ENCODE measurements at regions not wholly inside any gene's neighbourhood (a gene's known extent, or its start where the extent isn't known, plus 50 kb on each side); places are given as distances from the start of the nearest gene placed in this dataset.

GRCh38 chr3:152742368-152743347 is 92.3 kb upstream of the P2RY1 start:
- TF ChIP-seq POLR2A (IDR thresholded peaks at IDR 0.05; ENCODE audit: extremely low read depth, insufficient read length) (no peak), MAX (IDR thresholded peaks at IDR 0.05; ENCODE audit: low read depth, low read length) (no peak), CTCF (IDR thresholded peaks at IDR 0.05; ENCODE audit: low read depth, low read length) (no peak)
- H3K4me3 ChIP-seq (ENCODE audit: low read depth, low read length), result no peak overlapping the region
- no peak for DNase-seq (ENCODE audit: low read depth)

- H3K4me3 ChIP-seq (ENCODE audit: low read depth, low read length), result no peak overlapping the region
- DNase-seq (ENCODE audit: low read depth), result no peak
- no peak for TF ChIP-seq POLR2A (IDR thresholded peaks at IDR 0.05; ENCODE audit: extremely low read depth, insufficient read length)
- no peak for TF ChIP-seq MYC (IDR thresholded peaks at IDR 0.05; ENCODE audit: low read depth, low read length)
- no peak for TF ChIP-seq CTCF (IDR thresholded peaks at IDR 0.05; ENCODE audit: low read depth, low read length)
- no peak for TF ChIP-seq MAX (IDR thresholded peaks at IDR 0.05; ENCODE audit: low read depth, low read length)
These were observed 89.3 kb upstream of the P2RY1 start for GRCh38 chr3:152745646-152746045.

GRCh38 chr3:152754303-152754702 is 80.6 kb upstream of the P2RY1 start:
- no peak overlapping the region for H3K4me3 ChIP-seq (ENCODE audit: low read depth, low read length)
- no peak for TF ChIP-seq CTCF (IDR thresholded peaks at IDR 0.05; ENCODE audit: low read depth, low read length)
- TF ChIP-seq POLR2A (IDR thresholded peaks at IDR 0.05; ENCODE audit: extremely low read depth, insufficient read length), result no peak
- TF ChIP-seq MAX (IDR thresholded peaks at IDR 0.05; ENCODE audit: low read depth, low read length), result no peak
- no peak for TF ChIP-seq MYC (IDR thresholded peaks at IDR 0.05; ENCODE audit: low read depth, low read length)
- DNase-seq (ENCODE audit: low read depth), result no peak

- DNase-seq (ENCODE audit: low read depth), result no peak
- TF ChIP-seq MAX (IDR thresholded peaks at IDR 0.05; ENCODE audit: low read depth, low read length) (no peak), CTCF (IDR thresholded peaks at IDR 0.05; ENCODE audit: low read depth, low read length) (no peak), POLR2A (IDR thresholded peaks at IDR 0.05; ENCODE audit: extremely low read depth, insufficient read length) (no peak)
- no peak overlapping the region for H3K4me3 ChIP-seq (ENCODE audit: low read depth, low read length)
These were observed 78.1 kb upstream of the P2RY1 start for GRCh38 chr3:152756807-152757206.

- no peak for DNase-seq (ENCODE audit: low read depth)
- TF ChIP-seq MYC (IDR thresholded peaks at IDR 0.05; ENCODE audit: low read depth, low read length) (no peak), MAX (IDR thresholded peaks at IDR 0.05; ENCODE audit: low read depth, low read length) (no peak), POLR2A (IDR thresholded peaks at IDR 0.05; ENCODE audit: extremely low read depth, insufficient read length) (no peak), CTCF (IDR thresholded peaks at IDR 0.05; ENCODE audit: low read depth, low read length) (no peak)
- no peak overlapping the region for H3K4me3 ChIP-seq (ENCODE audit: low read depth, low read length)
These were observed 74.8 kb upstream of the P2RY1 start for GRCh38 chr3:152760024-152760563.

All from NB4 (cell line).